Activated CD4-positive, alpha-beta T cell treated with anti-CD3 and anti-CD28 coated beads for 36 hours (primary cell): ENCODE measurements at regions not wholly inside any gene's neighbourhood (a gene's known extent, or its start where the extent isn't known, plus 50 kb on each side); places are given as distances from the start of the nearest gene placed in this dataset.

Experiments
- ATAC-seq: fragments of 200-7000 bp; cut with Tn5 transposase; one replicate; pipeline ENCODE4 v1.10.0; 2021; ENCODE audit warnings: mild to moderate bottlenecking, moderate library complexity
- CTCF ChIA-PET: fragments of 350-600 bp; sonication (Branson Sonifier 250); formaldehyde crosslinking; loops from one replicate; lab custom pipeline; 2021; ENCODE audit warnings: antibody characterized with exemption; lab: Charles Lee
- POLR2A ChIA-PET: fragments of 350-600 bp; sonication (Branson Sonifier 250); formaldehyde crosslinking; loops from one replicate; lab custom pipeline; 2021; ENCODE audit warnings: antibody characterized with exemption, inconsistent platforms; lab: Charles Lee
- DNase-seq: peaks from one replicate; pipeline ENCODE4 v3.0.0-alpha.2; 2020
- H3K27ac Mint-ChIP-seq: one replicate; pipeline ENCODE4 v1.8.0; 2021; ENCODE audit warnings: mixed read lengths
- H3K27me3 Mint-ChIP-seq: one replicate; pipeline ENCODE4 v1.8.0; 2021; ENCODE audit warnings: mixed read lengths
- H3K36me3 Mint-ChIP-seq: one replicate; pipeline ENCODE4 v1.8.0; 2021; ENCODE audit warnings: low read depth, mixed read lengths
- H3K4me1 Mint-ChIP-seq: one replicate; pipeline ENCODE4 v1.8.0; 2021; ENCODE audit warnings: mixed read lengths
- H3K4me3 Mint-ChIP-seq: one replicate; pipeline ENCODE4 v1.8.0; 2021; ENCODE audit warnings: mild to moderate bottlenecking, moderate library complexity, mixed read lengths
- H3K9me3 Mint-ChIP-seq: one replicate; pipeline ENCODE4 v1.8.0; 2021; ENCODE audit warnings: low read depth, mixed read lengths
- intact Hi-C, 2 experiments: fragments of 100-400 bp; cut with DNase I in 1 of 2; cut with micrococcal nuclease in 1 of 2; formaldehyde crosslinking; loops; one replicate each; pipeline versions ENCODE4 v1.14.2 to v1.15.1; 2022 to 2024; cut with DNase I, micrococcal nuclease

GRCh38 chr13:59542303-59542702 is 621.4 kb downstream of the DIAPH3 start:
- Mint-ChIP-seq H3K4me1 (no peaks in the 10 kb centered on the region), H3K27ac (no peak overlapping the region), H3K36me3 (no peaks in the 10 kb centered on the region), H3K27me3 (no peaks in the 10 kb centered on the region), H3K4me3 (no peak overlapping the region), H3K9me3 (no peaks in the 10 kb centered on the region)
- no peak for DNase-seq
- no peak for ATAC-seq
- ChIA-PET POLR2A (no interaction called here), CTCF (interaction anchor here (1.0 kb wide), 1 partner anchor 10 kb away, joined by 3 read pairs; no protein-coding TSS in a partner anchor)
- intact Hi-C loops, result no loop called here

GRCh38 chr13:59543418-59543817 is 620.3 kb downstream of the DIAPH3 start:
- H3K4me3 Mint-ChIP-seq, result no peak overlapping the region
- CTCF ChIA-PET, result interaction anchor here (1.0 kb wide), 1 partner anchor 11 kb away, joined by 3 read pairs; no protein-coding TSS in a partner anchor
- DNase-seq (no peak), ATAC-seq (no peak)
- H3K27me3 Mint-ChIP-seq, result no peaks in the 10 kb centered on the region
- no peaks in the 10 kb centered on the region for H3K9me3 Mint-ChIP-seq
- intact Hi-C loops, result no loop called here
- H3K36me3 Mint-ChIP-seq, result no peaks in the 10 kb centered on the region
- POLR2A ChIA-PET, result no interaction called here
- H3K4me1 Mint-ChIP-seq, result no peaks in the 10 kb centered on the region
- no peak overlapping the region for H3K27ac Mint-ChIP-seq

- Mint-ChIP-seq H3K4me3 (no peak overlapping the region), H3K36me3 (no peaks in the 10 kb centered on the region), H3K4me1 (no peaks in the 10 kb centered on the region), H3K27me3 (no peaks in the 10 kb centered on the region), H3K27ac (no peak overlapping the region), H3K9me3 (no peaks in the 10 kb centered on the region)
- DNase-seq, result no peak
- ATAC-seq, result no peak
- intact Hi-C loops, result no loop called here
- POLR2A ChIA-PET, result no interaction called here
- CTCF ChIA-PET, result no interaction called here
Observed at GRCh38 chr13:59545007-59545406, 618.7 kb downstream of the DIAPH3 start.

- Mint-ChIP-seq H3K4me3 (no peak overlapping the region), H3K36me3 (no peaks in the 10 kb centered on the region), H3K27me3 (no peaks in the 10 kb centered on the region), H3K9me3 (peaks cover 6% of the 10 kb centered on the region), H3K4me1 (no peaks in the 10 kb centered on the region), H3K27ac (no peak overlapping the region)
- DNase-seq (no peak), ATAC-seq (no peak)
- CTCF ChIA-PET, result no interaction called here
- POLR2A ChIA-PET, result no interaction called here
- intact Hi-C loops, result no loop called here
Observed at GRCh38 chr13:59546178-59546577, 617.5 kb downstream of the DIAPH3 start.

GRCh38 chr13:59547950-59548349 is 615.8 kb downstream of the DIAPH3 start:
- CTCF ChIA-PET, result no interaction called here
- H3K27me3 Mint-ChIP-seq, result no peaks in the 10 kb centered on the region
- POLR2A ChIA-PET, result no interaction called here
- ATAC-seq, result no peak
- no peak overlapping the region for H3K4me3 Mint-ChIP-seq
- H3K4me1 Mint-ChIP-seq, result no peaks in the 10 kb centered on the region
- no peak overlapping the region for H3K27ac Mint-ChIP-seq
- intact Hi-C loops, result no loop called here
- no peak for DNase-seq
- H3K9me3 Mint-ChIP-seq, result peaks cover 11% of the 10 kb centered on the region
- no peaks in the 10 kb centered on the region for H3K36me3 Mint-ChIP-seq

GRCh38 chr13:59562924-59563323 is 600.8 kb downstream of the DIAPH3 start:
- CTCF ChIA-PET, result interaction anchor here (0.7 kb wide), 1 partner anchor 49 kb away, joined by 3 read pairs; no protein-coding TSS in a partner anchor
- H3K27me3 Mint-ChIP-seq, result peaks cover 5% of the 10 kb centered on the region
- DNase-seq (no peak), ATAC-seq (no peak)
- H3K4me1 Mint-ChIP-seq, result no peaks in the 10 kb centered on the region
- no peak overlapping the region for H3K27ac Mint-ChIP-seq
- intact Hi-C loops, result no loop called here
- POLR2A ChIA-PET, result no interaction called here
- peaks cover 12% of the 10 kb centered on the region for H3K9me3 Mint-ChIP-seq
- H3K36me3 Mint-ChIP-seq, result no peaks in the 10 kb centered on the region
- no peak overlapping the region for H3K4me3 Mint-ChIP-seq

GRCh38 chr13:59566561-59566960 is 597.2 kb downstream of the DIAPH3 start:
- intact Hi-C loops, result no loop called here
- Mint-ChIP-seq H3K27me3 (peaks cover 7% of the 10 kb centered on the region), H3K27ac (no peak overlapping the region), H3K36me3 (no peaks in the 10 kb centered on the region), H3K4me3 (no peak overlapping the region), H3K9me3 (peaks cover 8% of the 10 kb centered on the region), H3K4me1 (peaks cover 2% of the 10 kb centered on the region)
- CTCF ChIA-PET, result interaction anchor here (0.9 kb wide), 1 partner anchor 23 kb away, joined by 4 read pairs; no protein-coding TSS in a partner anchor
- ATAC-seq, result no peak
- no peak for DNase-seq
- POLR2A ChIA-PET, result no interaction called here

- ChIA-PET POLR2A (no interaction called here), CTCF (interaction anchor here (0.6 kb wide), 1 partner anchor 1002 kb away, joined by 3 read pairs; no protein-coding TSS in a partner anchor)
- intact Hi-C loops, result no loop called here
- H3K27me3 Mint-ChIP-seq, result peaks cover 12% of the 10 kb centered on the region
- H3K4me1 Mint-ChIP-seq, result peaks cover 2% of the 10 kb centered on the region
- ATAC-seq (no peak), DNase-seq (no peak)
- peaks cover 5% of the 10 kb centered on the region for H3K9me3 Mint-ChIP-seq
- H3K36me3 Mint-ChIP-seq, result peaks cover 2% of the 10 kb centered on the region
- H3K27ac Mint-ChIP-seq, result no peak overlapping the region
- no peak overlapping the region for H3K4me3 Mint-ChIP-seq
Observed at GRCh38 chr13:59568306-59568705, 595.4 kb downstream of the DIAPH3 start.

- CTCF ChIA-PET, result no interaction called here
- intact Hi-C loops, result no loop called here
- no peak overlapping the region for H3K4me3 Mint-ChIP-seq
- peaks cover 12% of the 10 kb centered on the region for H3K27me3 Mint-ChIP-seq
- no peak overlapping the region for H3K27ac Mint-ChIP-seq
- ATAC-seq (no peak), DNase-seq (no peak)
- peaks cover 2% of the 10 kb centered on the region for H3K4me1 Mint-ChIP-seq
- H3K36me3 Mint-ChIP-seq, result peaks cover 2% of the 10 kb centered on the region
- peaks cover 5% of the 10 kb centered on the region for H3K9me3 Mint-ChIP-seq
- POLR2A ChIA-PET, result no interaction called here
Observed at GRCh38 chr13:59570204-59570603, 593.5 kb downstream of the DIAPH3 start.

- no peak for ATAC-seq
- intact Hi-C loops, result no loop called here
- ChIA-PET CTCF (interaction anchor here (0.6 kb wide), 1 partner anchor 1898 kb away, joined by 4 read pairs; no protein-coding TSS in a partner anchor), POLR2A (no interaction called here)
- Mint-ChIP-seq H3K27me3 (no peaks in the 10 kb centered on the region), H3K4me3 (no peak overlapping the region), H3K9me3 (no peaks in the 10 kb centered on the region), H3K4me1 (no peaks in the 10 kb centered on the region), H3K27ac (no peak overlapping the region), H3K36me3 (no peaks in the 10 kb centered on the region)
- DNase-seq, result no peak
Observed at GRCh38 chr13:59584101-59584500, 579.6 kb downstream of the DIAPH3 start.

- no peak overlapping the region for H3K4me3 Mint-ChIP-seq
- CTCF ChIA-PET, result interaction anchor here (0.6 kb wide), 1 partner anchor 1899 kb away, joined by 4 read pairs; no protein-coding TSS in a partner anchor
Observed at GRCh38 chr13:59584761-59585670, 578.7 kb downstream of the DIAPH3 start.

GRCh38 chr13:59587030-59587429 is 576.7 kb downstream of the DIAPH3 start:
- no peaks in the 10 kb centered on the region for H3K4me1 Mint-ChIP-seq

More at GRCh38 chr13:59584761-59585670, 578.7 kb downstream of the DIAPH3 start:
- no peaks in the 10 kb centered on the region for H3K27me3 Mint-ChIP-seq
- no peaks in the 10 kb centered on the region for H3K4me1 Mint-ChIP-seq
- DNase-seq (no peak), ATAC-seq (no peak)
- H3K27ac Mint-ChIP-seq, result no peak overlapping the region
- intact Hi-C loops, result no loop called here
- no peaks in the 10 kb centered on the region for H3K36me3 Mint-ChIP-seq
- POLR2A ChIA-PET, result no interaction called here
- no peaks in the 10 kb centered on the region for H3K9me3 Mint-ChIP-seq

More at GRCh38 chr13:59587030-59587429, 576.7 kb downstream of the DIAPH3 start:
- no peak overlapping the region for H3K4me3 Mint-ChIP-seq
- H3K9me3 Mint-ChIP-seq, result peaks cover 3% of the 10 kb centered on the region
- intact Hi-C loops, result no loop called here
- ChIA-PET POLR2A (no interaction called here), CTCF (no interaction called here)
- H3K36me3 Mint-ChIP-seq, result no peaks in the 10 kb centered on the region
- peaks cover 3% of the 10 kb centered on the region for H3K27me3 Mint-ChIP-seq
- DNase-seq, result no peak
- no peak for ATAC-seq
- H3K27ac Mint-ChIP-seq, result no peak overlapping the region
